ENCODE measurements at regions not wholly inside any gene's neighbourhood (a gene's known extent, or its start where the extent isn't known, plus 50 kb on each side); places are given as distances from the start of the nearest gene placed in this dataset.
"Not testable (repeated sequence)": the region's sequence is repeated elsewhere in the genome, so short reads cannot be mapped to it uniquely, and the experiment has no call there.

DNA sequence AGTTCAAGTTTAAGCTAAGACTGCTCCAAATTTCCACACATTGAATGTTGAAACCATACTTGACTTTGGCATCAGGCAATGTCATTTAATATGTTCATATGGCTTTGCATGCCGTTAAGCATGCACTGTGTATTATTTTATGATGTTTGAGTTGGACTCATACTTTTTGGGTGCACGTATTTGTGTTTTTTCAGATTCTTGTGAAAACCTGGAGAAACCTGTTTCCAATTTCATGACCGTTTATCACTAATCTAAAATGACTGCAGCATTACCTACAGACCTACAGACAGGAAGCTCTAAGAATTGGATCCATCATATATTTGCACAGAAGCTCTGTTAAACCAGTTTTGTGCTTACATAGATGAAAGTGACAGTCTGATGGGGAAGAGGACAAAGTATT, 1093.0 kb upstream of the INTU start:
- peaks cover 10% of the 10 kb centered on the region for H3K36me3 Mint-ChIP-seq
- H3K4me3 Mint-ChIP-seq = no peak overlapping the region
- no peaks in the 10 kb centered on the region for H3K4me1 Mint-ChIP-seq (ENCODE audit: low read depth in 2 of 2)
- DNase-seq (ENCODE audit: low spot score) = no peak
- no peaks in the 10 kb centered on the region for H3K27me3 Mint-ChIP-seq
- H3K9me3 Mint-ChIP-seq = peaks cover 8% of the 10 kb centered on the region
- no peak for ATAC-seq
- no peak overlapping the region for H3K27ac Mint-ChIP-seq

DNA sequence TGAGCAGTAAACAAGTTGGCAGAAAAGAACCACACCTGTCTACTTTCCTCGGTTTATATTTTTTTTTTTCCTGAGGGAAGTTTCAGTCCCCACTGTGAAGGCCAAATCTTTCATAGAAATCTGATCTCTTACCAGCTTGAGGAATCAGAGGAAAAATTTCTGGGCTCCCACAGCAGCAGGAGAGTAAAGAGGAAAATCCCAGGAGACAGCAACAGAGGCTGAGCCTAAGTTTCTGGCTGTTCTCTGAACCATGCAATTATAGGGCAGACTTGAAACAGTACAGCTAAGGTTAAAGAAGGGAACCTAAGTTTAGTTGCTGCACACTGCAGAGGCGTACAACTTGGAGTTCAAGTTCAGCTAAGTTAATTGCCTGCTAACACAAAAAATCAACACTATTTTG, 1090.9 kb upstream of the INTU start:
- H3K27ac Mint-ChIP-seq = no peak overlapping the region
- H3K4me3 Mint-ChIP-seq = no peak overlapping the region
- no peaks in the 10 kb centered on the region for H3K4me1 Mint-ChIP-seq (ENCODE audit: low read depth in 2 of 2)
- DNase-seq (ENCODE audit: low spot score) (no peak), ATAC-seq (no peak)
- H3K36me3 Mint-ChIP-seq = peaks cover 10% of the 10 kb centered on the region
- peaks cover 3% of the 10 kb centered on the region for H3K9me3 Mint-ChIP-seq
- no peaks in the 10 kb centered on the region for H3K27me3 Mint-ChIP-seq

DNA sequence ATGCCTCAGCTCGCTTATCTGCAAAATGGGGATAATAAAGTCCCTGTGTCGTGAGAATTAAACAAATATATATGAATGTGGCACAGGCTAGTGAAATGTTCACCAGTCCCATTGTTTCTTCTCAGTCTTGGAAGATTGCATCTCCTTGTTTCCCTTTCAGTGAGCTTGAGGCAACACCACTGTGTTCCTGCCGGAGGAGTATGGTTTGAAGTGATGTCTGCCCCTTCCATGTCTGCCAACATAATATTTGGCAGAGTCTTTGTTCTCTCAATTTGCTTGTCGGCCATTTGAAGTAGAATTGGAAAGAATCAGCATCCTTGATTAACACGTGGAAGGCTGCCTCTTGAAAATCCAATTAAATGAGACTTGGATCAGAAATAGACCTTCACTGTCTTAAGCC, 1088.5 kb upstream of the INTU start:
- Mint-ChIP-seq H3K27me3 (no peaks in the 10 kb centered on the region), H3K4me3 (no peak overlapping the region), H3K4me1 (ENCODE audit: low read depth in 2 of 2) (no peaks in the 10 kb centered on the region), H3K9me3 (peaks cover 3% of the 10 kb centered on the region), H3K36me3 (peaks cover 10% of the 10 kb centered on the region), H3K27ac (no peak overlapping the region)
- ATAC-seq (no peak), DNase-seq (ENCODE audit: low spot score) (no peak)

DNA sequence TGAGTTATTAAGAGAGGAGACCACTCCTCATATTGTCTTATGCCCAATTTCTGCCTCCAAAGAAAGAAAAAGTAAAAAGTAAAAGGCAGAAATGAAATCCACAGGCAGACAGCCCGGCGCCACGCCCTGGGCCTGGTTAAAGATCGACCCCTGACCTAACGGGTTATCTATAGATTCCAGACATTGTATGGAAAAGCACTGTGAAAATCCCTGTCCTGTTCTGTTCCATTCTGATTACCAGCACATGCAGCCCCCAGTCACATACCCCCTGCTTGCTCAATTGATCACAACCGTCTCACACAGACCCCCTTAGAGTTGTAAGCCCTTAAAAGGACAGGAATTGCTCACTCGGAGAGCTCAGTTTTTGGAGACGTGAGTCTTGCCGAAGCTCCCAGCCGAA, 1086.6 kb upstream of the INTU start:
- H3K4me1 Mint-ChIP-seq (ENCODE audit: low read depth in 2 of 2); H3K4me3 Mint-ChIP-seq; H3K36me3 Mint-ChIP-seq; H3K27me3 Mint-ChIP-seq; ATAC-seq; H3K9me3 Mint-ChIP-seq; DNase-seq (ENCODE audit: low spot score); H3K27ac Mint-ChIP-seq: not testable (repeated sequence)

DNA sequence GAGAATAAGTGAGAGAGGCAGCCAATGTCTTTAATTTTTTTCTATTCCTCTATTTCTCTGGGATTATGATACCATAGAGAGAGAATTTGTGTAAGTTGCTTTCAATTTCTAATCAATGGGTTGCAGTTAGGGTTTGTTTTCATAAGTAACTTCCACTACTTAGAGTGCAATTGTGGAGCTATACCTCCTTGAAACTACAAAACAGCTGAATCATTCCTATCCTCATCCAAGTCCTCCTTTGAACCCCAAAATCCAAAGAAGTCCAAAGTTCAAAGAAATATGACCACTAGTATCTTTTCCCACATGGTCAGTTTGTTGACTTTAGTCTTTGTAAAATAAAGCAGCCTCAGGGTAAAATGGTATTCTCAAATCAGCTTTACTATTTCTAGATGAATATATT, 1085.4 kb upstream of the INTU start:
- Mint-ChIP-seq H3K27ac (no peak overlapping the region), H3K4me1 (ENCODE audit: low read depth in 2 of 2) (no peaks in the 10 kb centered on the region), H3K36me3 (peaks cover 7% of the 10 kb centered on the region), H3K4me3 (no peak overlapping the region), H3K27me3 (no peaks in the 10 kb centered on the region), H3K9me3 (no peaks in the 10 kb centered on the region)
- no peak for DNase-seq (ENCODE audit: low spot score)
- no peak for ATAC-seq

DNA sequence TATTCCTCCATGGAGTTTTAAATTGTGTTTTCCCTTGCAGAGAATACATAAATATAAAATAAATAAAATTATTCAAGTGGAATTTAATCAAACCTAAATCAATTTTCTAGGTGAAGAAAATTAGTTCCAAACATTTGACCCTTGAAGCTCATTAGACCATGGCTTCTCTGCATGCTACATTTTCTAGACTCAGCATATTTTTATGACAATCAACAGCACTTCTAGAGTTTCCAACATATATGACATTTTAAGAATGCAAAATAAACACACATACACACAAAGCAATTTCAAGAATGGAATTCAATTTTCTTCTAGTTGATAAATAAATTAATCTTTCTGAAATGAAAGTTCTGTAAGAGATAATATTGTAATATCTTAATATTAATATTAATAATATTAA, 1083.9 kb upstream of the INTU start:
- Mint-ChIP-seq H3K9me3 (no peaks in the 10 kb centered on the region), H3K4me3 (no peak overlapping the region), H3K4me1 (ENCODE audit: low read depth in 2 of 2) (no peaks in the 10 kb centered on the region), H3K27me3 (no peaks in the 10 kb centered on the region), H3K36me3 (no peaks in the 10 kb centered on the region), H3K27ac (no peak overlapping the region)
- ATAC-seq (no peak), DNase-seq (ENCODE audit: low spot score) (no peak)

DNA sequence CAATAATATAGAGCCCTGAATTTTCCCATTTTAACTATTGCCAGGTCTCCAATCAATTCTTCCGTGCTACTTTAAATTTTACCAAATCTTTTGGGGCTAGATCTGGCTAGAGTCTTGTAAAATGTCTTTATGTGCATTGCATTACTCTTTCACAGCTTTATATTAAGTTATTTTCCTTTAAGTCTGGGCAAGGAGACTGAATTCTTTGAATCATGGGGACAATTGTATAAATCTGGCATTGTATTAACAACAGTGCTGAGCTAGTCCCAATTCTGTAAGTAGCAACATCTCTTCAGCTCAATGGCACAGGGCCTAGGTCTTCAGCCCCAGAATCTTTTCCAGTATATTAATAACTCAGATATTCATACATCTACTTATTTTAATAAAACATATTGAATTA, 1080.4 kb upstream of the INTU start:
- H3K27ac Mint-ChIP-seq = no peak overlapping the region
- H3K4me1 Mint-ChIP-seq (ENCODE audit: low read depth in 2 of 2) = no peaks in the 10 kb centered on the region
- DNase-seq (ENCODE audit: low spot score) (no peak), ATAC-seq (no peak)
- H3K36me3 Mint-ChIP-seq = peaks cover 7% of the 10 kb centered on the region
- H3K27me3 Mint-ChIP-seq = no peaks in the 10 kb centered on the region
- no peak overlapping the region for H3K4me3 Mint-ChIP-seq
- peaks cover 13% of the 10 kb centered on the region for H3K9me3 Mint-ChIP-seq

DNA sequence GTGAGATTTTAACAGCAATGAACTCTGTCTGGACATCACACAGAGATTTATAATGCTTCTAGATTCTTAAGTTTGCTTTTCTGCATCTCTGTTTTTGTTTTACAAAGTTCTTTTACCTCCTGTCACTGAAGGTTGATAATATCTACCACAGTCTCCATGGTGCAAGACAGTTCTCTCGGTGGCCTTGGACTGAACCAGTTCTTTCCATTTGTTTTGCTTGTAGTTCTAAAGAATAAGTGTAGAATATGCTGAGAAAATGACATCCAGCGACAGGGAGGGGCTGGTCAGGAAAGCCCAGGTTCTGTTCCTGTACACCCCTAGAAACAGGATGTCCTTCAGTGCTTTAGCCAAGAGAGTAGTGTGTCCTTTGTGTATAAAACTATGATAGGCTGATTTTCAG, 1079.5 kb upstream of the INTU start:
- Mint-ChIP-seq H3K36me3 (peaks cover 7% of the 10 kb centered on the region), H3K27me3 (no peaks in the 10 kb centered on the region), H3K9me3 (peaks cover 13% of the 10 kb centered on the region), H3K27ac (no peak overlapping the region), H3K4me1 (ENCODE audit: low read depth in 2 of 2) (no peaks in the 10 kb centered on the region), H3K4me3 (no peak overlapping the region)
- ATAC-seq (no peak), DNase-seq (ENCODE audit: low spot score) (no peak)

DNA sequence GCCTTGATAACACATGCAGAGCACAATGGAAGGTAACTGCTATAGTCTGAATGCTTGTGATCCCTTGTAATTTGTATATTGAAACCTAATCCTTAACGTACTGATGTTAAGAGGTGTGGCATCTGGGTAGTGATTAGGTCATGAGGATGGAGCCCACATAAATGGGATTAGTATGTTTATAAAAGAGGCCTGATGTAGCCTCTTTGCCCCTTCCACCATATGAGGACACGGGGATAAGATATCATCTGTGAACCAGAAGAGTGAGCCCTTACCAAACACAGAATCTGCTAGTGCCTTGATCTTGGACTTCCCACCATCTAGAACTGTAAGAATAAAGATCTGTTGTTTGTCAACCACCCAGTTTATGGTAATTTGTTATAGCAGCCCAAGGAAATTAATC, 1074.2 kb upstream of the INTU start:
- Mint-ChIP-seq H3K27me3 (no peaks in the 10 kb centered on the region), H3K27ac (no peak overlapping the region), H3K9me3 (peaks cover 17% of the 10 kb centered on the region), H3K36me3 (peaks cover 7% of the 10 kb centered on the region), H3K4me3 (no peak overlapping the region), H3K4me1 (ENCODE audit: low read depth in 2 of 2) (no peaks in the 10 kb centered on the region)
- ATAC-seq (no peak), DNase-seq (ENCODE audit: low spot score) (no peak)

DNA sequence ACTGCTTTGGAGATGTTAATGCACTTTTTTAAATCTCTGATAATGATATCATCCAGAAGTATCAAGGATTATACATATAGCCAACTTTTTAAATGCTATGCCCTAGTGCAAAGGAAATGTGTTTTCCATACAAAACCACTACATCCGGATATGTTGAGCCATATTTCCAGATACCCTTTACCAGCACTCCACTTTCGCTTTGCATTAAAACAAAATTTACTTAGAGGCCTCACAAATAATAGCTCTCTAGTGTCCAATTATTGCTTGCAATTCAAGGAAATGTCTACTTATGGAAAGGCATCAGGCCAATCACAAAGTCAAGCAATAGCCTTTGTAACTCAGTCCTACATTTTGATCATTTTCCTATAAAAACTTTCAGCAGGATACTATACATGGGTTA, 1072.8 kb upstream of the INTU start:
- H3K4me3 Mint-ChIP-seq = no peak overlapping the region
- H3K4me1 Mint-ChIP-seq (ENCODE audit: low read depth in 2 of 2) = no peaks in the 10 kb centered on the region
- H3K27me3 Mint-ChIP-seq = no peaks in the 10 kb centered on the region
- peaks cover 10% of the 10 kb centered on the region for H3K9me3 Mint-ChIP-seq
- ATAC-seq (no peak), DNase-seq (ENCODE audit: low spot score) (no peak)
- no peak overlapping the region for H3K27ac Mint-ChIP-seq
- H3K36me3 Mint-ChIP-seq = no peaks in the 10 kb centered on the region

DNA sequence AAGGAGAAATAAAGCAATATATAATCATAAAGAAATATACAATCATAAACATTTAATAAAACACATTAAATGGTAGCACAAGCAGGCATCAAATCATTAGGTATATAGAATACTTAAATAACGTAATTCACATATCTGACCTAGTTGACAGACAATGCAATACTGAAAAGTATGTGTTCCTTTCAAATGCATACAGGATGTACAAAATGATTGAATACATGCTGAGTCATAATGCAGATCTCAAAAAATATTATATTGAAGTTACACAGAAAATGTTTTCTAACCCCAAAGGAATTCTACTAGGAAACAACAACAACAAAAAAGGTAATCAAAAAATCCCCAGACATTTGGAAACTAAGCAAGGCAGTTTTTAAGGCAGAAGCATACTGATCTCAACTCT, 1072.0 kb upstream of the INTU start:
- DNase-seq (ENCODE audit: low spot score) (no peak), ATAC-seq (no peak)
- no peaks in the 10 kb centered on the region for H3K36me3 Mint-ChIP-seq
- H3K4me3 Mint-ChIP-seq = no peak overlapping the region
- H3K9me3 Mint-ChIP-seq = peaks cover 11% of the 10 kb centered on the region
- no peaks in the 10 kb centered on the region for H3K27me3 Mint-ChIP-seq
- no peaks in the 10 kb centered on the region for H3K4me1 Mint-ChIP-seq (ENCODE audit: low read depth in 2 of 2)
- no peak overlapping the region for H3K27ac Mint-ChIP-seq

DNA sequence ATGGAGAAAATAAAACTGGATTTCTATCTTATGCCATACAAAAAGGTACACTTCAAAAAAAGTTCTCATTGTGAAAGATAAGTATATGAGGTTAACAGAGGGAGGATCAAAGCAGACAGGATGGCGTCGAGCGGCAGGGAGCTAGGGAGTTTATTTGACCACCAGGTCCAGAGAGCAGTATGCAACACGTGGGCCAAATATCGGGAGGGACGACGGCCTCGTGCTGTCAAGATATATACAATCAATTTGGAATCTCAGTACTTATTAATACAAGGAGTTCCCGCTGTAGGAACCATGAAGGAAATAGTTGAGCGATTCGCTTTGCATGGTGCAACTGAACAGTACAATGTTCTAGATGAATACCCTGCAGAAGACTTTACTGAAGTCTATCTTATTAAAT, 1069.4 kb upstream of the INTU start:
- H3K36me3 Mint-ChIP-seq = no peaks in the 10 kb centered on the region
- peaks cover 12% of the 10 kb centered on the region for H3K9me3 Mint-ChIP-seq
- no peak for ATAC-seq
- DNase-seq (ENCODE audit: low spot score) = no peak
- H3K27ac Mint-ChIP-seq = no peak overlapping the region
- H3K27me3 Mint-ChIP-seq = no peaks in the 10 kb centered on the region
- H3K4me1 Mint-ChIP-seq (ENCODE audit: low read depth in 2 of 2) = no peaks in the 10 kb centered on the region
- H3K4me3 Mint-ChIP-seq = no peak overlapping the region

DNA sequence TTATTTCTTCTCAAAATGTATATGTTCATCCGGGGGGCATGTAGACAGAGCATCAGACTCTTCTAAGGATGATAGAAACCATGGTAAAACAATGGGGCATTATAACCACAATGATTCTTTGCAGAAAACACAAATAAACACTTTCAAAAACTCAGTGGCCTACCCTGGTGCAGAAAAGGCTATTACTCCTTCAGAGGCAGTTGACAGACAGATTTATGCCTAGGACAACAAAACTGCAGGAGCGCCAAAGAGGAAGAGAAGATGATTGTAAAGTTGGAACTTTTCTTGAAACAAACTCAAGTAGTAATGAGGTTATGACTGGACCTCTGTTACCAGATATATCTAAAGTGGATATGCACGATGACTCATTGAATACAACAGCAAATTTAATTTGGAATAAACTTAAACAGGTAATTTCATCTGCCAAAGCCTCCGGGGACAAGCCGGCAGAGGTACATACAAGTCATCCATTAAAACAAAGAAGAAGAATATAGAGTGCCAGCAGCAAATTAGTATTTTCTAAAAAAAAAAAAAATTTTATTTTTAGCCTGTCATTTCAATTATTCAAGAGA, 1068.4 kb upstream of the INTU start:
- no peaks in the 10 kb centered on the region for H3K27me3 Mint-ChIP-seq
- DNase-seq (ENCODE audit: low spot score) (no peak), ATAC-seq (no peak)
- H3K9me3 Mint-ChIP-seq = peaks cover 16% of the 10 kb centered on the region
- no peaks in the 10 kb centered on the region for H3K36me3 Mint-ChIP-seq
- H3K4me3 Mint-ChIP-seq = no peak overlapping the region
- no peak overlapping the region for H3K27ac Mint-ChIP-seq
- no peaks in the 10 kb centered on the region for H3K4me1 Mint-ChIP-seq (ENCODE audit: low read depth in 2 of 2)

DNA sequence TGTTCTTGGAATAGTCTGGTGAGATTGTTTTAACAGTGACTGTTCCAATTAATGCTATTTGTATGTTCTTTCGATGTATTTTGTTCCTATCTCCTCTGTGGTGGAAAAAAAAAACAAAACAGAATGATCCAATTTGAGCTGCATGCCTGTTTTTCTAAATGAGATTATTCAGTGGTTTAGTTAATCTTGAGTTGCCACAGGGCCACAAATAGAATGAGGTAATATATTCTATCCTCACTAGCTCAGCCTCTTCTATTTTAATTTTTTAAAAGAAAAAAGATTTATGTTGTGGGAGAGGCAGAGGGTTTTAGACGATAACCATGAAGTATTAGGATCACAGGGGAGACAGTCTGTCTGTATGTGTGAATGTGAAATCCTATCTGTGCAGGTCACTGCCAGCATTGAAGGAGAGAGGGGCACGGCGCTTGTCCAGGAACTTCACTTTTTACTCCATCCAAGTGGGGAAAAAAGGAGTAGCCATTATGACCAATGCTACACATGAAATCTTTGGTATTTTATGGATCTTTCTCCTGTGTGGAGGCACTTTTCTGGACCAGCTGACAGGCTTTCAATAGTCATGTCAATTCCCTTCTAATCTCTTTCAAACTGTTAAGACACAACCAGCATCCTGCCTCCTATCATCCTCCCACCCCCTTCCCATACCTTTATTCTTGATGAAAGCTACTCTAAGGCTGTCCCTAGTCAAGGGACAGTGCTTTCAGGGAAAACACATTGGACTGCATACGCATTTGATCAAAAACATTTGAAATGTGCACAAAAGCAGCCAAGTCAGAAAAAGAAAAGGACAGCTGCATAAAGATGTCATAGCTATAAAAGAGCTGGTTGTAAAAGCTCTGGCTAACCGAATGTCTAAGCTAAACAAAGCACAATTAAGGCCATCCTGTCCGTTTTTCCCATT, 1063.8 kb upstream of the INTU start:
- ATAC-seq = no peak
- Mint-ChIP-seq H3K9me3 (peaks cover 12% of the 10 kb centered on the region), H3K4me3 (no peak overlapping the region), H3K4me1 (ENCODE audit: low read depth in 2 of 2) (no peaks in the 10 kb centered on the region), H3K27ac (no peak overlapping the region), H3K36me3 (no peaks in the 10 kb centered on the region), H3K27me3 (no peaks in the 10 kb centered on the region)
- DNase-seq (ENCODE audit: low spot score) = no peak

DNA sequence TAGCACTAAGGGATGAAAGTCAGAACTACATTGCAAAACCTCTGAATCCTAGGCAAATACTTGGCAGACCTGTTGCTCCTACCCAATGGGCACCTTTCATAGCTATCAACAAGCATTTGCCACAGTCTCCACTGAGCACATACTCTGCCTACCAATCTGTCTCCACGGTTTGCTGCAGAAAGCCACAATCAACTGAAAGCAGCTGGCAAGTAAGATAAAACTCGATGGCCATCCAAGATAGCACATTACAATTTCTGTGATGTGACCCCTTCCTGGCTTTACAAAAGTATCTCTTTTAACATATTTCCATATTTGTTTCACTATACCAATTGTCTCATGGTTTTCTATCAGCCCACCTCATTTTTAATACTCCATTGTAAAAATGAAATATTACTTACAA, 1060.5 kb upstream of the INTU start:
- H3K4me3 Mint-ChIP-seq = no peak overlapping the region
- no peak for ATAC-seq
- H3K27ac Mint-ChIP-seq = no peak overlapping the region

More for the DNA sequence above, 1060.5 kb upstream of the INTU start:
- H3K36me3 Mint-ChIP-seq = no peaks in the 10 kb centered on the region
- no peak for DNase-seq (ENCODE audit: low spot score)
- no peaks in the 10 kb centered on the region for H3K4me1 Mint-ChIP-seq (ENCODE audit: low read depth in 2 of 2)
- H3K9me3 Mint-ChIP-seq = peaks cover 7% of the 10 kb centered on the region
- no peaks in the 10 kb centered on the region for H3K27me3 Mint-ChIP-seq

All from natural killer cell treated with Interleukin-12 subunit alpha and Interleukin-12 subunit beta and Interleukin-15 and Interleukin-18, amount 100 ng/mL, for 72 hours (primary cell).